ENCODE measurements at regions not wholly inside any gene's neighbourhood (a gene's known extent, or its start where the extent isn't known, plus 50 kb on each side); places are given as distances from the start of the nearest gene placed in this dataset.

- TF ChIP-seq CTCF (IDR thresholded peaks at IDR 0.05) (no peak), EZH2 (IDR thresholded peaks at IDR 0.05; ENCODE audit: borderline replicate concordance, insufficient read depth, low read depth, low read length, poor library complexity, severe bottlenecking) (no peak)
Observed at GRCh38 chr5:167995844-167996425, 295.5 kb upstream of the WWC1 start.
